Suprapubic skin (tissue), 4 donors: ENCODE measurements at regions not wholly inside any gene's neighbourhood (a gene's known extent, or its start where the extent isn't known, plus 50 kb on each side); places are given as distances from the start of the nearest gene placed in this dataset.

Experiments
- DNase-seq, 2 donors: peaks; one replicate each; pipeline ENCODE4 v3.0.0-alpha.2; 2019; ENCODE audit warnings: low spot score in 2 of 2
- H3K27ac ChIP-seq: fragments of 200-600 bp; sonication (generic); one replicate; pipeline ENCODE4 v1.5.1; 2019
- H3K27me3 ChIP-seq: fragments of 200-600 bp; sonication (generic); one replicate; pipeline ENCODE4 v1.5.1; 2019
- H3K36me3 ChIP-seq: fragments of 200-600 bp; sonication (generic); one replicate; pipeline ENCODE4 v1.5.1; 2019
- H3K4me1 ChIP-seq: fragments of 200-600 bp; sonication (generic); one replicate; pipeline ENCODE4 v1.5.1; 2019
- H3K4me3 ChIP-seq: fragments of 200-600 bp; sonication (generic); one replicate; pipeline ENCODE4 v1.5.1; 2019; ENCODE audit warnings: mild to moderate bottlenecking
- H3K9me3 ChIP-seq: fragments of 200-600 bp; sonication (generic); one replicate; pipeline ENCODE4 v1.5.1; 2019
- CTCF ChIP-seq, 2 donors: fragments of 200-600 bp in 1 of 2; fragments of 450-650 bp in 1 of 2; sonication (generic) in 1 of 2; IDR thresholded peaks; one replicate each; pipeline ENCODE4 v1.5.1; 2016 to 2019; ENCODE audit warnings: antibody characterized with exemption in 2 of 2, mild to moderate bottlenecking in 1 of 2, moderate library complexity in 1 of 2
- EP300 ChIP-seq: sonication (generic); formaldehyde crosslinking; IDR thresholded peaks from one replicate; pipeline ENCODE4 v1.6.1; 2017; ENCODE audit warnings: antibody characterized with exemption
- POLR2A ChIP-seq, 2 donors: fragments of 450-650 bp; IDR thresholded peaks; one replicate each; pipeline ENCODE4 v1.6.1; 2017; ENCODE audit warnings: antibody characterized with exemption in 2 of 2, mild to moderate bottlenecking in 2 of 2, moderate library complexity in 2 of 2
- POLR2AphosphoS5 ChIP-seq, 3 donors: sonication (generic); formaldehyde crosslinking; IDR thresholded peaks; one replicate each; pipeline ENCODE4 v1.6.1; 2017; ENCODE audit warnings: antibody characterized with exemption in 3 of 3
- WGBS: methylation state at CpG from one replicate; pipeline ENCODE4 v1.1.5; 2018; 5-methylcytosine and 5-hydroxymethylcytosine counted together

- DNase-seq = no peak
- 94% methylated on average over 2 of the region's 2 CpGs for WGBS
- Histone ChIP-seq H3K27ac (no peak overlapping the region), H3K4me3 (no peak overlapping the region), H3K36me3 (no peaks in the 10 kb centered on the region), H3K4me1 (no peaks in the 10 kb centered on the region), H3K9me3 (no peaks in the 10 kb centered on the region), H3K27me3 (no peaks in the 10 kb centered on the region)
- no peak for TF ChIP-seq POLR2AphosphoS5 (IDR thresholded peaks at IDR 0.05)
- no peak for TF ChIP-seq CTCF (IDR thresholded peaks at IDR 0.05)
- TF ChIP-seq EP300 = no peak
- no peak for TF ChIP-seq POLR2A (IDR thresholded peaks at IDR 0.05)
Measured at GRCh38 chr4:34365946-34366345, 1878.4 kb downstream of the ARAP2 start.

- WGBS = 84% methylated on average over 2 of the region's 2 CpGs
Measured at GRCh38 chr4:34371676-34372075, 1872.6 kb downstream of the ARAP2 start.

GRCh38 chr4:34372815-34373214 lies 1871.5 kb downstream of the ARAP2 start:
- Histone ChIP-seq H3K9me3 (no peaks in the 10 kb centered on the region), H3K4me3 (no peak overlapping the region), H3K4me1 (no peaks in the 10 kb centered on the region), H3K27ac (no peak overlapping the region), H3K27me3 (no peaks in the 10 kb centered on the region), H3K36me3 (no peaks in the 10 kb centered on the region)
- no peak for TF ChIP-seq CTCF (IDR thresholded peaks at IDR 0.05)
- no peak for DNase-seq
- 40% methylated on average over 2 of the region's 2 CpGs for WGBS

More at GRCh38 chr4:34371676-34372075, 1872.6 kb downstream of the ARAP2 start:
- no peak for DNase-seq
- TF ChIP-seq EP300 (no peak), CTCF (IDR thresholded peaks at IDR 0.05) (no peak), POLR2AphosphoS5 (IDR thresholded peaks at IDR 0.05) (no peak), POLR2A (IDR thresholded peaks at IDR 0.05) (no peak)
- H3K4me1 ChIP-seq = no peaks in the 10 kb centered on the region
- H3K4me3 ChIP-seq = no peak overlapping the region
- no peaks in the 10 kb centered on the region for H3K27me3 ChIP-seq
- H3K36me3 ChIP-seq = no peaks in the 10 kb centered on the region
- H3K9me3 ChIP-seq = no peaks in the 10 kb centered on the region
- H3K27ac ChIP-seq = no peak overlapping the region

- no peak overlapping the region for H3K4me3 ChIP-seq
- WGBS = 91% methylated on average over 3 of the region's 3 CpGs
- no peaks in the 10 kb centered on the region for H3K4me1 ChIP-seq
- H3K27me3 ChIP-seq = no peaks in the 10 kb centered on the region
- DNase-seq = no peak
- no peak for TF ChIP-seq EP300
- TF ChIP-seq CTCF (IDR thresholded peaks at IDR 0.05) = no peak
- no peak for TF ChIP-seq POLR2AphosphoS5 (IDR thresholded peaks at IDR 0.05)
- no peak for TF ChIP-seq POLR2A (IDR thresholded peaks at IDR 0.05)
- H3K27ac ChIP-seq = no peak overlapping the region
- H3K36me3 ChIP-seq = no peaks in the 10 kb centered on the region
- no peaks in the 10 kb centered on the region for H3K9me3 ChIP-seq
Measured at GRCh38 chr4:34373456-34373855, 1870.9 kb downstream of the ARAP2 start.

- Histone ChIP-seq H3K4me1 (no peaks in the 10 kb centered on the region), H3K9me3 (peaks cover 10% of the 10 kb centered on the region), H3K27me3 (no peaks in the 10 kb centered on the region), H3K4me3 (no peak overlapping the region), H3K36me3 (no peaks in the 10 kb centered on the region), H3K27ac (no peak overlapping the region)
- WGBS = 89% methylated on average over 2 of the region's 2 CpGs
- no peak for DNase-seq
- TF ChIP-seq EP300 (no peak), POLR2AphosphoS5 (IDR thresholded peaks at IDR 0.05) (no peak)
Measured at GRCh38 chr4:34412233-34412632, 1832.1 kb downstream of the ARAP2 start.

GRCh38 chr4:34412911-34413310 lies 1831.4 kb downstream of the ARAP2 start:
- no peak for DNase-seq
- WGBS = 87% methylated on average over 2 of the region's 2 CpGs
- Histone ChIP-seq H3K27ac (no peak overlapping the region), H3K9me3 (peaks cover 10% of the 10 kb centered on the region), H3K4me1 (no peaks in the 10 kb centered on the region), H3K27me3 (no peaks in the 10 kb centered on the region), H3K36me3 (no peaks in the 10 kb centered on the region), H3K4me3 (no peak overlapping the region)
- no peak for TF ChIP-seq EP300
- TF ChIP-seq CTCF (IDR thresholded peaks at IDR 0.05) = no peak
- TF ChIP-seq POLR2AphosphoS5 (IDR thresholded peaks at IDR 0.05) = no peak
- TF ChIP-seq POLR2A (IDR thresholded peaks at IDR 0.05) = no peak
